HG03469 (cell line): ENCODE measurements at regions not wholly inside any gene's neighbourhood (a gene's known extent, or its start where the extent isn't known, plus 50 kb on each side); places are given as distances from the start of the nearest gene placed in this dataset.

Experiments
- ATAC-seq: cut with Tn5 transposase; IDR thresholded peaks from one replicate; pipeline ENCODE4 v1.9.1; 2021; ENCODE audit warnings: mild to moderate bottlenecking, moderate library complexity, moderate number of reproducible peaks; ENCODE audit not compliant: unreplicated experiment

DNA sequence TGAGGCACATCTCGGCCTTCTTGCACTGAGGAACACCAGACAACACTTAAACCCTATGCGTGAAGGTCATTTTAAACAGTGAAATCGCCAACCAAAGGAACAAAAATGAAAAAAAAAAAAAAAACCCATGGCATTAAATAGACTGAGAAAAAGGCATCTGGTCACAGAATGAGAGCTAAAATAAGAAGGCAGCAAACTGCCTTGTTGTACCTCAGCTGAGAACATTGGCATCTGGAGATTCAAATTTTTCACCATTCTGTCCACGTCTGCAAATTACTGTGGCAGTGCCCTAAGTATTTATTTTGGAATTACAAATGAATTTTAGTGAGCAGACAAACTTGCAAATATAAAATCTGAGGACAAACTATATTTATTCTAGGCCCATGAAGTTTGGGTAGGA lies 82.6 kb upstream of the POU1F1 start:
- ATAC-seq = no peak

DNA sequence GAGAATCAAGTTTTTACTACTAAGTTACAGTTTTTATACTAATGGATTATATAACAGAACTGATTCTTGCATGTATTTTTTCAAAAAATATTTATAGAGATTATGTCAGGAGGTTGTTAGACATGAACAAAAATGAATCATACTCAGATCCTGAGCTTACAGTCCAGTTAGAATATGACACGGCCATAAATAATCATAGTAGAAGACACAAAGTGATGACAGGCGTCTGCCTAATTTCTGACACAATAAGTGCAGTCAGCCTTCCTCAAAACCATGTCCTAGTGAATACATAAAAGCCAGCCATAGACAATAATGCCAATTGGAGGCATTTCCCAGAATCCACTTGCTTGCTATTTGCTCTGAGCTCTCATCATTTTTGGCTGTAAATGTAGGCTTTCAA lies 81.7 kb upstream of the POU1F1 start:
- no peak for ATAC-seq

DNA sequence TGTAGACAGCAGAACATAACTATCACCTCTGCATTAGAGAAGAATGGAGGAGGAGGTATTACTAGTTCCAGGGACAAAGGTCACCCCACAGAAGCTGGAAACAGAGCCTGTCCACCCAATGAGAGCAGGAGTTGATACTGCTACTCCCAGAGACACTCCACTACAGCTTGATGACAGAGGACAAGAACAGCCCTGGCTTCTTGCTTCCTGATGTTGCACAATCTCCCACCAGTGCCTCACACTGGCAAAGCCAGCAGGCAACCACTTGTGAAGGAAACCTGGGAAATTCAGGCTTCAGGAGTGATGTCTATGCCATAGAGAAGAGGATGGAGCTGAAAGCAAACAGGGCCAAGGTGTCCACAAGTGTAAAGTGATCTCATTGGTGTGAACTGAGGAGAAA lies 78.0 kb upstream of the POU1F1 start:
- ATAC-seq = no peak

DNA sequence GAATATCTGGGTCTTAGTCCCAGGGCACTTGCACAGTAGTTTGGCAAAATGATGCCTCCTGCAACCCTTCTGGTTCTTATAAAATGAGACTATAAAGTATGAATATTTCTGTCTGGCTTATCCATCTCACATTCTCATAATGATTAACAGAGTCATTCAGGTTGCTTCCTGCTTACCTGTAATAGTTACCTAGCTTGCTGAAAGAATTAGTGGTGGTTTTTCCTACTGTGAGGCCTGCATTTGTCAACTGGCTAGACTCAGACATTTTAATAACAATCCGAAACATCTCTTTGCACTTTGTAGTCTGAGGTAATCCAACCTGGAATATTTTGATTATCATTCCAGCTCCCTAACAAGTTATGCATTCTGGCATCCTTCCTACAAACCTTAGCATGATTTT lies 75.6 kb upstream of the POU1F1 start:
- ATAC-seq = no peak

DNA sequence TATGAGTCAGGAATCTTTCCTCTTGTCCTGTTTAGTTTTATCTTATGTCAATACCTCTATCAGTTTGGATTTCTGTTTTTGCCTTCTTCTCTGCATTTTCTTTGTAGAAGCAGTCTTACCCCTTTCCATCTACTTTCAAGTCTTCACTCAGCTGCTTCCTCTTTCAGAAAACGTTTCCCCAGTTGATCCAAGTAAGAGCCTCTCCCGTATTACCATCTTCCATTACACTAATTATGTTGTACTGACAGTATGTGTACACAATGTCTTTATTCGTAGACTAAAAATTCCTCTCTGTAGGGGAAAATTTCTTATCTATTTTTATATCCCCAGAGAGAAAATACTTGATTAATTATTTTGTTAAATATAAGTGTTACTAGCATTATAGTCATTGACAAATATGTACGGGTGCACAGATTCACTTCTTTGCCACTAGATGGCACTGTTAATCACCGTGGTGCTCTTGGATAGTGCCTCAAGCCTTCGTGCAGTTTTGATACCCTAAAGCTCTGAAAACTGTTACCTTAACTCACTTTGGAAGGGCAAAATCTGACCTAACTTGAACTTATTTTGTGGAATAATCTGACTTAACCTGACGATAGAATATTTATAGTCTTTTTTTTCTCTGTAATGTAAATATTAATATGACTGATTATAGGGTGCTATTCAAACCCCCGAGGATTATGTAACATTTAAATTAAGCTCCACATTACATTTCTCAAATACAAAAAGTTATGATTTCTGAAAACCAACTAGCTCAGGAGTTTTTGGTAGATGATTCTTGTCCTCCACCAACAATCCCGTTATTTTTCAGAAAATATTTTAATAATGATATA lies 74.2 kb upstream of the POU1F1 start:
- ATAC-seq = peak; percentile 99

DNA sequence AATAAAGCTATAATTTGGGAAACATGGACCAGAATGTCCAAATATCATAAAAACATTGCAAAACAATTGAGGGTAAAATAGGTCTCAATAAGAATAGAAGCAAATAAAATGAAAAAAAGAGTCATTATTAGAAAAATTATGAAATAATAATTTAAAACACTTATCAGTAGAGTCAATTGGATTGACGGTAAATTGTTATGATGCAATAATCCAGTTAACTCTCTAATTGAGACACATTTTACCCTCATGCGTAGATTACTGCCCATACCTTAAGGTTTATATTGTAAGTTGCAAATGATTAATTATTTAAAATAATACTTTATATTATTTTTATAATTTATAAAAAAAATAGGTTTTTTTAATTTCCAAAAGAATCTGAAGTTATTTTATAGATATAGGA lies 73.4 kb upstream of the POU1F1 start:
- ATAC-seq = no peak

DNA sequence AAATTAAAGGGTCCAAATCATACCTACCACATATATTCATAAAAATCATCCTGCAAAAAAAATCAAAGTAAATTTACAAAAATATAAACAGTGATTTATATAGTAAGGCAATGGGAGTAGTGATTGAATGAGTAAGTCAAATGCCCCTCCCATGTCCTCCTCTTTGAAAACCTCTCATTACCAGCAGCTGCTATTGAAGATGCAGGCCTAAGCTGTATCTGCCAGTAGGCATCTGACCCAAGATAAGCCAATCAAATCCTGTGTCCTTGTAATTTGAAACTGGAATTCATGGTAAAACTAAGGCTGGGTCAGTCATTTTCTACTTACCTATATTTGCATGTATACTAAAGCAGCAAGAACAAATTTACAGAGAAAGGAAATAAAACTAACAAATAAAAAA lies 60.4 kb upstream of the POU1F1 start:
- no peak for ATAC-seq

DNA sequence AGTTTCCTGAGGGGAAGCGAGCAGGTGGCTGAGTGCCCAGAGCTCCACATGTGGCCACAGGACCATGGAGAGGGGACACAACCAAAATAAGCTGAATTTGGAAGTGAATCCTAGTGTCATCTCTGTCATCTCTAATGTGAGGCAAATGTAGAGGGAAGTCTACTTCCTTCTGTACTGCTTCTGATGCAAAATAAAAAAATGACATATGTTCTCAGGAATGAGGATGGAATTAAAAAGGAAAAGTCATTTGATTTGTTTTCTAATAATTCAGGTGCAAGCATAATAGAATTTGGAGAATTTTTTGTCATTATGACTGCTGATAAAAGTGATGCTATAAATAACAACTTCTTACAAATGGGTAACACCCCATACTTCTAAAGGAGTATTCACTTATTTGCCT lies 59.5 kb upstream of the POU1F1 start:
- ATAC-seq = no peak

DNA sequence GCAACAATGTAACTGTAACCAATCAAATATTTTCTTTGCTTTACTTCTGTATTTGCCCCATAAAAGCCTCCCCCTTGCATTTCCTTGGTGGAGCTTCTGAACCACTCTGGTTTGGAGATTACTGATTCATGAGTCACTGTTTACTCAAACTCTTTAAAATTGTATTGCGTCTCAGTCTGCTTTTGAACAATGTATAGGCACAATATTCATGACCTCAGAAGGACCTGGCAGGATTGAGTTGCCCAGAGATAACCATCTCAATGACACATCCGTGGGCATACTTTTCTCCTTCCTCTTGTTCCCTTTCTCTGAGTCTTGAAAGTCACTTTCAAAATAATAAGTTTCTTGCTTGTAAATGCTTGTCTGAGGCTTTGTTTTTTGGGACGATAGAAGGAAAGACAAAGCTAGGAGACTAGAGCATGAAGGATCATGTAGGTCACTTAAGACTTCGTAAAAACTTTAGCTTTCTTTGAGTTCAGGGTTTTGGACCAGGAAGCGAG lies 57.1 kb upstream of the POU1F1 start:
- peak; percentile 75 for ATAC-seq

DNA sequence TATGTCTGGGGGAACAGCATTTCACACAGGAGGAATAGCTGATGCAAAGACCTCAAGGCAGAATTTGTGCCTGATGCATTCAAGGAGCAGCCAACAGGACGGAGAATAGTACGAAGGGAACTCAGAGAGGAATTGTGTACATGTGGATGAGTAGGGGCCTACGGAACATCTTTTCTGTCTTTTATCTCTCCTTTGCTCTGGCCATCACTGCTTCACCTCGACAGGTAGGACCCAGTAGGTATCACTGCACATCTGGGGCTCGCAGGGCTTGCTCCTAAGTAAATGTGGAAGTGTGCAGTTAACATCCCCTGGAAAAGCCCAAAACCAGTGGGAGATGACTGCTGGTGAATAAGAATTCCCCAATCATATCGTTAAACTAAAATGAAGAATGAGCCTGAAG lies 56.4 kb upstream of the POU1F1 start:
- no peak for ATAC-seq

DNA sequence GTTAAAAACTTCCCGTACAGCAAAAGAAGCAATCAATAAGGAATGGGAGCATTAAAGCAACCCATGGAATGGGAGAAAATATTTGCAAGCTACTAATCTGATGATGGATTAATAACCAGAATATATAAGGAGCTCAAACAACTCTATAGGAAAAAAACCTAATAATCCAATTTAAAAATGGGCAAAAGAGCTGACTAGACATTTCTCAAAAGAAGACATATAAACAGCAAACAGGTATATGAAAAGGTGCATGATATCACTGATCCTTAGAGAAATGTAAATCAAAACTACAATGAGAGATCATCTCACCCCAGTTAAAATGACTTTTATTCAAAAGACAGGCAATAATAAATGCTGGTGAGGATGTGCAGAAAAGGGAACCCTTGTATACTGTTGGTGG lies 52.7 kb upstream of the POU1F1 start:
- ATAC-seq = no peak
